Dermis microvascular lymphatic vessel endothelial cell (primary cell): ENCODE measurements at regions not wholly inside any gene's neighbourhood (a gene's known extent, or its start where the extent isn't known, plus 50 kb on each side); places are given as distances from the start of the nearest gene placed in this dataset.
"Not testable (repeated sequence)": the region's sequence is repeated elsewhere in the genome, so short reads cannot be mapped to it uniquely, and the experiment has no call there.

Source experiments
- DNase-seq, 2 donors: peaks; one replicate each; pipeline versions ENCODE4 v3.0.0 to v3.0.0-alpha.2; 2010; ENCODE audit warnings: low read depth in 2 of 2

DNA sequence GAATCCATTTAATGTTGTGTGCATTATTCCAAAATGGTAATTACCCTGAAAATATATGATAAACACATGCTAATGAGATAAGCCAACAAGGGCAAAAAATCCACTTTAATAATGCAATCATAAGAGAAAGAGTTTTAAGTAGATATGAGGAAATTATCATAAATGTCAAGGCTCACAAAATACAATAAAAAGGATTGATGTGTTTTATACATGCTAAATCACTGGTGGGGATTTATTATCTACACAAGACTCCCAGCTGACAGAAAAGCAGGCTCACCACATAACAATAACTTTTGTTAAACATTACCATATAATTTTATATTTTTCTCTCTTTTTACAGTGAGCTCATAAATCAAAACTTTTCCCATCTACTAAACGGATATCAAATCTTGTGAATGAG lies 306.2 kb upstream of the GRAMD2B start:
- DNase-seq: no peak

DNA sequence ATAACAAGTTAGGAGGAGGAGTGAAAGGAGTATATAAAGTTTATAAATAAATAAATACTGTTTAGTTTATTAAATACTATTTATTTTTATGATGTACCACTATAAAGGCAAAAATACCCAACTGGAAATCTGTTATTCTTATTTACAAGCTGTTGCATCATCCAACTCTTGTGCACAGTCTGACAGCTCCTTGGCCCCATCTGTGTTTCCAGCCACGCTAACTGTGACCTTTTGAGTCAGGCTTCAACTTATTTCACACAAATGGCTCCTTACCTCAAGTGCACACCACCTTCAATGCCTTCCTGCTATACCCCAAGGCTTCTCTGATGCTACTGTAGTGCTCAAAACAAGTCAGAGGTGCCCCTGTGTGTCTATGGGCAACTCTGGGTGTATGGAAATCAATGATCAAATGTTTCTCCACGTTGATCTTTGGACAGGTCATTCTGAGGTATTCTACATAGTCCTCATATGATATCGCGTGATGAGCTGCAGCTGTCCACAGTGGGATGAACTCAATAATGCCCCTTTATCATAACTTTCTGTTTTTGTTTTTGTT lies 303.2 kb upstream of the GRAMD2B start:
- no peak for DNase-seq

DNA sequence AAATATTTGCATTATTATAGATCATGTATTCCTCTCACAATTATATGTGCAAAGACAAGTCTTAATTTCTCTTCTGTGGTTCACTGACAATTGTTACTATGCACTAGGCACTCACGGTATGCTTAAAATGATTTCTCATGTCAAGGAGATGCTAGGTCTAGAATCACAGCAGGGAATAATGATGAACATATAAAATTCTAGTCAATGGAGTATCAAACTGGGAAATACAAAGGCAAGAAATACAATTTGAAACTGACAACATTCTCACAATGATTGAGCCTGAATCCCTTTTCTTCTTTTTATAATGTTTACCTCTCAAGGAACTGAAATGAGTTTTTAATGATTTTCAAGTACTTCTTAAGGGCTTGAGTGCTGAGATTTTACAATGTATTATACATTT lies 302.3 kb upstream of the GRAMD2B start:
- no peak for DNase-seq

DNA sequence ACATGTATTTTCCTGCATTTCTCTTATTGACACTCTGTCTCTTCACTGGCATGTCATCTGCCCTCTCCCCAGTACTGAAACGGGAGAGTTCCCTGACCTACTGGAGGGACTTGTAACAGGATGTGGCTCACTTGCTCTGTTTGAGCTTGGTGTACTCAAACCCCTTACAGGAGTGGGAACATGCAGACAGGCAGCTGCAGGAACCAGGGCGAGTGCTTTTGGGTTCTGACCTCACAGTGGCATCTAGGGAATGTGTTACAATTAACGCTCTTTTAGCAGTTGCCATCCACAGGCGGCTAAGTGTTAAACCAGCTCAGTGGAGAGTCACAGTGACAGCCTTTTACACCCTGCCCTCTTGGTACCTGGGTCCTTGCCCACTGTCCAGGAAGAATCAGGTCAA lies 300.3 kb upstream of the GRAMD2B start:
- DNase-seq: no peak

DNA sequence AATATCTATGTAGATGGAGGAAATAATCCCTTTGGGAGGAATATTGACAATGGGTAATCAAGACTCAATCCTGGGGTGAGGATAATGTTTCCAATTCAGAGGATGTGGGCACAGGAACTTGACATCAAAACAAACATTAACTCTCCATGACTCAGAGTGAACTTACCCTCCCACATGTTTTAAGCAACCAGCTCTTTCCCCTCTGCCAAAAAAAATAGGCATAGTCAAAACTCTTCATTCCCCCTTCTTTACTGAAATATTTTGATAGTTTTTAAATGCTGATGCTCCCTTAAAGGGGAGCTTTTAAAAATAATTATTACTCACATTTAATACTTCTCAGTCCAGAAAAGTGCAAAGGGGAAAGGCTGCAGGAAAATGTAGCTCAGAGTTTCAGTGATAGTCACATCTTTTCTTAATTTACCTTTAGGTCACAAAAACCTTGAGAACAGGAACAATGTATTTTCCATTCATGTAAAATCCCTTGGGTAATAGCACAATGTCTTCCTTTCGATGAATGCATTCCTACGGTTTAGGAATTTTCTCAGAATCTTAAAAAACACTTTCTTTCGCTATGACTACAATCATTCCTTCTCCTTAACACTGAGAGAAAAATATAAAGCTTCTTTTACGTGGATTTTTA lies 298.4 kb upstream of the GRAMD2B start:
- peak in 1 of 2 donors; percentile 7 for DNase-seq

DNA sequence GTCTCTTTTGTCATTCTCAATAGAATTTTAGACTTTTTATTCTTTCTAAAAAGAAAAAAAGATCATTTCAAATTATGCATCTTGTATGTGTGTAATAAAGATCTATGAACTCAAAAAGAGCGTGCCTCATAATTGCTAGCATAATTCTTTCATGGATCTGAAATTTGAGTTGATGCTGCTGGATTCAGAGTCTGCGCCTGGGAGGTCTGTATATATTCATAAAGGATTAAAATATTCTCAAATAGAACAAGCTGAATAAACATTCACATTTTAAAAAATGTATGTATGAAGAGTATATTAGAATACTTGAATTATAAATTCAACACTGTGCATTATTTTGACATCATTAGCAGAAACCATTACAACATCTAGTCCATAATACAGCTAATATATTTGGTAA lies 297.8 kb upstream of the GRAMD2B start:
- DNase-seq: no peak

DNA sequence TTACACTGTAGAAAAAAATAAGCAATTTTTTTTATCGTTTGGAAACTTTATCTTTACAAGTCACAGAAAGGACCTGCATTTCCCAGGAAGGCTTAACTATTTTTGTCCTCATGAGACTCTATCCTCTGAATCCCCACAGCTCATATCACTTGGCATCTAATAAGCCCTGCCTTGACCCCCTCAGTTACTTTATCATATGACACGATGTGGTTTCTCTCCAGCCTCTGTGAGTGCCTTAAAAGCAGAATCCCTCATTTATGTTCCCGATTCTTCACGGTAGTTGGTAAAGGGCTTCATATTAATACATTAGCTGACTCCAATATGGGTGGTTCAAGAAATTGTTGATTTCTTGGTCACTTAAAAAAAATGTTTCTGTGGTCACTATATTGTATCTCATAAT lies 296.6 kb upstream of the GRAMD2B start:
- no peak for DNase-seq

DNA sequence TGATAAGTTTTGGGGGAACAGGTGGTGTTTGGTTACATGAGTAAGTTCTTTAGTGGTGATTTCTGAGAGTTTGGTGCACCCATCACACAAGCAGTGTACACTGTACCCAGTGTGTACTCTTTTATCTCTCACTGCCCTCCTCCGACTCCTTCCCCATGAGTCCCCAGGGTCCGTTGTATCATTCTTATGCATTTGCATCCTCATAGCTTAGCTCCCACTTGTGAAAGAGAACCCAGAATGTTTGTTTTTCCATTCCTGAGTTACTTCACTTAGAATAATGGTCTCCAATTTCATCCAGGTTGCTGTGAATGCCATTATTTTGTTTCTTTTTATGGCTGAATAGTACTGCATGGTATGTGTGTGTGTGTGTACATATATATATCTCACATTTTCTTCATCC lies 295.8 kb upstream of the GRAMD2B start:
- DNase-seq: not testable (repeated sequence)

DNA sequence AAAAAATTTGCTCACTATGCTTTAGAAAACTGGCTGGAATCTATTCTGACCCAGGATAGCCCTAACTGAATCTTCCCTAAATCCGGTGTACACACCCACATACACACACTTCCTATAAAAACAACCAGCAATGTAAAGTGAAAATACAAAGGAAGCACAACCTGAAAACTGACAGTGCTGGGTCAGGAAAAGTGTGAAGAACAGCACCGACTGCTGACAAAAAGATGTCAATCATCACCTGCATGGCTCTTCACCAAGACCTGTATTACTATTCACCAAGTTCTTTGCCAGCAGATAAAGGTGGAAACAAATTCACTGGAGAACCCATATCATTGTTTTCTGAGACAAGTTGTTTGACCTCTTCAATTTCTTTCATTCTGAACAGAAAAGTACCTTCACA lies 293.8 kb upstream of the GRAMD2B start:
- peak; percentile 21 to 35 for DNase-seq

DNA sequence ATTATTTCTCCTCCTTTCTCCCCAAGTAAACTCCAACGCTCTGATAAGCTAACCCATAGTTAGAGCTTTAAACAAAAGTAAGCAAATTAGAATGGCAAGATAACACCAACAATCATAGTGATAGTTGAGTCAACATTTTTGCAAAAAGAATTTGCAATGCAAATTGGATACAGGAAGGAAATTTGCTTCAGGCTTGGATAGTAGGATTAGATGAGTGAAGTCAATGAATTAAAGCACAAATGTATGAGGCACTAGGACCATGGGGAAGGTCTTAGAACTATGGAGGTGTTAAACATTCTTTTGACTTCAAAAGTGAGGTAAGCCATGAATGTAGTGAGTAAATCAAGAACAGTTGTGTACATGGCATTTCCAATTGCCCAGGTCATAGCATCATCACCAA lies 289.8 kb upstream of the GRAMD2B start:
- DNase-seq: no peak

DNA sequence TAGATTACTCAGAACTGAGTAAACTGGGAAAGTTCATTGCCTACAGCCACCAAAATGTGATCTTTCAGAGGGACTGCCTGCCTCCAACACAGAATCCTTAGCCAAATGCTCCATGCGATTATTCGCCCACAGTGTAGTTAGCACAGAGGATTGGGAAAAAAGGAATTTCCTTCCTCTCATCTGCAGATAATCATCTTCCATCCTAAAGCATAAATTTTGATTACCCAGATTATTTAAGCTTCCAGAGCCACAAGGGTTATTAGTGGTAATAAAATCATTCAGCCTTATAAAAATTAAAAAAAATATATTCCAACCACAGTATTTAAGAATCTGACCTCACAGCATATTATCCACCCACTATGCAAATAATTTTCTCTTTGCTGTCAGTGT lies 285.3 kb upstream of the GRAMD2B start:
- DNase-seq: no peak

DNA sequence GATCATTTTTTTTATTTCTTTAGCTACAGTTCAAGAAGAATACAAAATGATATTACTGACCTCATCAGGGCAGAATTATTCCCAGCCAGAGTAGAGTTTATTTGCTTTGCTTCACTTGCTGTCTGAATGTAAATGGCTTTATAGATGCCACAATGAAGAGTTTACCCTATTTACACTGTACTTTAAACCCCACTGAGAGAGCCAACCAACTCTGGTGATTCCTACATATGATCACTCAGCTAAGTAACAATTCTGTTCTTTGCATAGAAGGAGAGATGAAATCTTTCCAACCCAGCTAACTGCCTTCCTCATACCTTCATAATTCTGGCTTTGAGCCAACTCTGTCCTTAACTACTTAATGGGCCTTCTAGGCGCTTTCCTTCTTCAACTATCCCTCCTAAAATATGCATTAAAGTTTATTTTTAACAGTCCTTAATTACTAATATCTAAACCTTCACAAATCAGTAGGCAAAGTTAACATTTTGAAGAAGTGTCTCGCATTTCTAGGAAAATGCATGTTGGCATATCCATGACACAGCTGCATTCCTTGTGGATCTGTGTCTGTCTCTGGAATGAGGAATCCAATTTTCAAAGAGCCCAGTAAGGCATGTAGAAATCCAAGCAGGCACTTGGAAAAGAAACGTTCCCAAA lies 284.8 kb upstream of the GRAMD2B start:
- no peak for DNase-seq

DNA sequence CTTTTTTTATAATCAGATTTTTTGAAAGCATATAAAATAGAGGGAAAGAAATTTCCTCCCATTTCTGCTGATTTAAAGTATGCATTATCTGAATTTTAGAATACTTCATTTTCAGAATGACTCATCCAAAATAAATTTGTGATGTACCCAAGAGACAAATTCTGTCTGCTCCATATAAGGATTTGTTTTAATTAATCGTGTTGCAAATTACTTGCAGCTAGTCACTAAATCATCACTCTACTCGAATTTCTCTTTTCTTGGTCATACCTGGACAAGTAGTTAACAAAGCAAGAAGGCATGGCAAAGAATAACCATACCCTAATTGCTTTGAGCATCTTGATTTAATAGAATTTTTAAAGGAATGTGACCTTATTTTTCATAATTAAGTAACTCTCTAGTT lies 284.1 kb upstream of the GRAMD2B start:
- no peak for DNase-seq

DNA sequence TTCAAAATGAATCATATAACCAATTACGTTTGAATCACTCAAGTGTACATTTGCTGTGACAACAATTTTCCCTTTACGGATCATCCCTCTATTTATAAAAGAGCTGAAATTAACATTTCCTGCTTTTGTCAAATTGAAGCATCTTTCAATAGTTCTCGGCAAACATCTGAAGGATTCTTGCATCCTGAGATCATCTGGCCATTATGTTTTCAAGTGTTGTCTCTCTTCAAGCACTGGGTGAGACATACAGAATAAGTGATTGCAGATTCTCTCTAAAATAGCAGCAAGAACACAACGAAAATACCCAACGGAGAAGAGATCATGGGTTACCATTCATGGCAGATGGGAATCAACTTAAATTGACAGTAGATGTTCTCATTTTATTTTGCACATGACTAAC lies 283.4 kb upstream of the GRAMD2B start:
- DNase-seq: no peak

DNA sequence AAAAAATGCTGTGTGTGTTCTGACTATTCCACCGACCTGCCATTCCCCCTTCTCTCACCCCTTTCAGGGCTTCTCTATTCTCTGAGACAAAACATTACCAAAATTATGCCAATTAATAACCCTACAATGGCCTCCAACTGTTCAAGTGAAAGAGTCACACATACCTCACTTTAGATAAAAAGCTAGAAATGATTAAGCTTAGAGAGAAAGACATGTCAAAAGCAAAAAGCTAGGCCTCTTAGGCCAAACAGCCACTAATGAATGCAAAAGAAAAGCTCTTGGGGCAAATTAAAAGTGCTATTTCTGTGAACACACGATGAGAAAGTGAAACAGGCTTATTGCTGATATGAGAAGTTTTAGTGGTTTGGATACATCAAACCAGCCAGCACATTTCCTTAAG lies 279.6 kb upstream of the GRAMD2B start:
- no peak for DNase-seq

DNA sequence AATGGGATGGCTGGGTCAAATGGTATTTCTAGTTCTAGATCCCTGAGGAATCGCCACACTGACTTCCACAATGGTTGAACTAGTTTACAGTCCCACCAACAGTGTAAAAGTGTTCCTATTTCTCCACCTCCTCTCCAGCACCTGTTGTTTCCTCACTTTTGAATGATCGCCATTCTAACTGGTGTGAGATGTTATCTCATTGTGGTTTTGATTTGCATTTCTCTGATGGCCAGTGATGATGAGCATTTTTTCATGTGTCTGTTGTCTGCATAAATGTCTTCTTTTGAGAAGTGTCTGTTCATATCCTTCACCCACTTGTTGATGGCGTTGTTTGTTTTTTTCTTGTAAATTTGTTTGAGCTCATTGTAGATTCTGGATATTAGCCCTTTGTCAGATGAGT lies 272.9 kb upstream of the GRAMD2B start:
- not testable (repeated sequence) for DNase-seq

DNA sequence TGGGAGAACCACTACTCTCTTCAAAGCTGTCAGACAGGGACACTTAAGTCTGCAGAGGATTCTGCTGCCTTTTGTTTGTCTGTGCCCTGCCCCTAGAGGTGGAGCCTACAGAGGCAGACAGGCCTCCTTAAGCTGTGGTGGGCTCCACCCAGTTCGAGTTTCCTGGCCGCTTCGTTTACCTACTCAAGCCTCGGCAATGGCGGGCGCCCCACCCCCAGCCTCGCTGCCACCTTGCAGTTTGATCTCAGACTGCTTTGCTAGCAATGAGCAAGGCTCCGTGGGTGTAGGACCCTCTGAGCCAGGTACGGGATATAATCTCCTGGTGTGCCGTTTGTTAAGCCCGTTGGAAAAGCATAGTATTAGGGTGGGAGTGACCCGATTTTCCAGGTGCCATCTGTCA lies 267.9 kb upstream of the GRAMD2B start:
- not testable (repeated sequence) for DNase-seq

DNA sequence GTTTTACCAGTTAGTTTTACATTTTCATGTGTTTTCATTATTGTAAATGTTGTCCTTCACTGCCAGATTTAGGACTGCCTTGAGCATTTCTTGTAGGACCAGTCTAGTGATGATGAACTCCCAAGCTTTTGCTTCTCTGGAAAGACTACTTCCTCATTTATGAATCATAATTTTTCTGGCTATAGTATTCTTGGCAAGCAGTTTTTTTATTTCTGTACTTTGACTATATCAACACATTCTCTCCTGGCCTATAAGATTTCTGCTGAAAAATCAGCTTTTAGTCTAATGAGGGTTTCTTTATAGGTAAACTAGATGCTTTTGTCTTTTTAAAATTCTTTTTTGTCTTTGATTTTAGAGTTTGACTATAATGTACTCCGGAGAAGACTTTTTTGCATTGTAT lies 256.8 kb upstream of the GRAMD2B start:
- DNase-seq: no peak

DNA sequence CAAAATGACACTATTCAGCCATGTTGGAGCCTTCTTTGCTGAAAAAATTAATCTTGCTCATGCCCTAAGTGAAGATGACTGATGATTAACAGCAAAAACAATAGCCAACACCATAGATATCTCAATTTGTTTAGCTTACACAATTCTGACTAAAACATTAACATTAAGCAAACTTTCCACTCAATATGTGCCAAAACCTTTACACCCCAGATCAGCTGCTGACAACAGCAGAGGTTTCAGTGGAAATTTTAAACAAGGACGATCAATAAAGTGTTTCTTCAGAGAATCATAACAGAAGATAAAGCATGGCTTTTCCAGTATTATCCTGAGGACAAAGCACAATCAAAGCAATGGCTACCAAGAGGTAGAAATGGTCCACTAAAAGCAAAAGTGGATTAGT lies 254.4 kb upstream of the GRAMD2B start:
- DNase-seq: no peak

DNA sequence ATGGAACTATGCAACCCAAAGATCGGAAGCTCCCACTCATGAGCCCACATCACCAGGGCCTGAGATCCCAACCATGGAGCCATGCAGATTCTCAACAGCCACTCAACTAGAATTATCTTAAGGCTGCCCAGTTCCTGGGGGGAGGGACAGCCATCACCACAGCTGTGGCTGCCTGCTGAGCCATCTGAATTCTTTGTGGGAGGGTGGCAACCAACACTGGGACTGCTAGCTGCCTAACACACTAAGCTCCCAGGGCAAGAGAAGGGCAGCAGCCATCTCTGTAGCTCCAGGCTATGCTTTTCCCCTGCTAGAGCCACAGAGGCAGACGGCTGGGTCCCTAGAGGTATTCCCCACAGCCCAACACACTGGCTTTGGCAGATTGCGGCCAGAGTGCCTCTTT lies 251.3 kb upstream of the GRAMD2B start:
- no peak for DNase-seq

DNA sequence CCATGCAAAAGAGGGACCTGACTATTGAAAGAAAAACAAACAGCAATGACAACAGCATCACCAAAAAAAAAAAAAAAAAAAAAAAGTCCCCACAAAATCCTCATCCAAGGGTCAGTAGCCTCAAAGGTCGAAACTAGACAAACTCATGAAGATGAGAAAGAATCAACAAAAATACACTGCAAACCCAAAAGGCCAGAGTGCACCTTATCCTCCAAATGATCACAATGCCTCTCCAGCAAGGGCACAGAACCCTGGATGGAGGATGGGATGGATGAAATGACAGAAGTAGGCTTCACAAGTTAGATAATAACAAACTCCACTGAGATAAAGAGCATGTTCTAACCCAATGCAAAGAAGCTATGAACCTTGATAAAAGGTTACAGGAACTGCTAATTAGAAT lies 250.4 kb upstream of the GRAMD2B start:
- DNase-seq: no peak

DNA sequence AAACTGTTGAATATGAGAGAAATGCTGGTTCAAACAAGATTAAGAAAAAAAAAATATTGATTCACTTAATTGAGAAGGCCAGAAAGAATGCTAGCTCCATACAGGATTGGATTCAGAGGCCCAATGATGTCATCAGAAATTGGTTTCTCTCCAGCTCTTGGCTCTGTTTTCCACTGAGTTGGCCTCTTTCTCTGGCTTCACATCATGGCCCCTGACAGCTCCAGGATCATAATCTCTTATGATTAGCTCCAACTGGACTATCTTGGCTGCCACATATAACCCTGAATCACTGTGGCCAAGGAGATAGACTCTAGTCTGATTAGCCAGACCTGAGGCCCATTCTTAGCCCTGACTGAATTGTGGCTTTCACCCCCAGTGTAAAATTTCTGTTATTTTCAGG lies 244.7 kb upstream of the GRAMD2B start:
- DNase-seq: no peak

DNA sequence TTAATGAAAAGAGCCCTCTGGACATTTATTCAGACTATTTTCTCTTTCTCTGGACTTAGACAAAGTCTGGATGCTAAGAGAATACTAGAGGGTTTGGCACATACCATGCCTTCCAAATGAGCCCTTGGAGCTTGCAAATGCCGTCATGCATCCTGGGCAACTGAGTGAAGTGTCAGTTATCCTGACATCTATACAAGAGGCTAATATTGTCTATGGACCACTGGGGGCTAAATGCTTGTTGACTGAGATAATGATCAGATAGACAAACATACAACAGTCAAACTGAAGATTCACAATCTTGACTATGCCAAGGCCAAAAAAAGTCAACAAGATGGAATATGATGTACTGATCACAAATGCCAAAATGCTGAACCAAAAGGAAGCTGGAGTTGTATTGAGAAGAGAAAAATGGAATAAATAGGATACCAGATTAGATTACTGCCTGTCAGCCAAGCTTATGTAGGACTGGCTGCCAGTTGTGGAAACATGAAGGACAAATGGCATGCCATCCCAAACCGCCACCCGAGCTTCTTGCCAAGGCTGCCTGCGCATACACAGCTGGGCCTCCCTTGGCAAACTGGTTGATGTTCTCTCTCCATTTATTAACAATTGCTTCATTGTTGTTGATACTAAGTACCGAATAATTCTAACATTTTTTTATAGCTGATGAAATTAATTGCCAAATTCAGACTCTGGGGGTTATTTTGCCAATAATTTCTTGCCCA lies 240.1 kb upstream of the GRAMD2B start:
- DNase-seq: no peak
